K562 (cell line): ENCODE measurements at regions not wholly inside any gene's neighbourhood (a gene's known extent, or its start where the extent isn't known, plus 50 kb on each side); places are given as distances from the start of the nearest gene placed in this dataset.

Source experiments
- ATAC-seq: fragments of 200-7000 bp; cut with Tn5 transposase; 3 replicates; pipeline ENCODE4 v1.9.1; 2020; ENCODE audit warnings: moderate library complexity
- BruUV-seq: library from RNA; stranded (reverse); fragments of 400-500 nt; replicated peaks from 2 replicates; lab custom pipeline; 2021; lab: Mats Ljungman, UMichigan
- CTCF ChIA-PET: fragments of 300-600 bp; formaldehyde crosslinking; extraction: SDS; loops from one replicate; lab custom pipeline; 2021; ENCODE audit warnings: low intra/inter-chr PET ratio; lab: Yijun Ruan, JAX
- POLR2A ChIA-PET: fragments of 300-600, 350-650 bp; sonication (Branson Sonifier 250); formaldehyde crosslinking; extraction: SDS; loops from one replicate; lab custom pipeline; 2021; ENCODE audit warnings: antibody characterized with exemption, inconsistent platforms; lab: Yijun Ruan, JAX
- DNase-seq, 4 experiments: peaks; one replicate each; pipeline versions ENCODE4 v3.0.0 to v3.0.0-alpha.2; 2011 to 2018; ENCODE audit warnings: low spot score in 3 of 4, mixed read lengths in 3 of 4; ENCODE audit errors: extremely low read depth in 1 of 4
- FAIRE-seq: peaks from 2 replicates; lab custom pipeline; 2011; peaks lifted over from hg19 to GRCh38; lab: Jason Lieb, UNC
- H2AFZ ChIP-seq: 2 replicates; pipeline ENCODE4 v1.6.0; 2011; ENCODE audit warnings: low read depth, low read length, control low read depth, inconsistent platforms
- H3K27ac ChIP-seq: fragments of 200-600 bp; 3 replicates; pipeline ENCODE4 v1.8.0; 2011; ENCODE audit warnings: low read depth, mild to moderate bottlenecking, control low read depth, inconsistent platforms, low read length, moderate library complexity, mixed read lengths; ENCODE audit errors: extremely low read depth
- H3K27me3 ChIP-seq, 2 experiments: fragments of 300-600 bp in 1 of 2; 2 replicates in 1 of 2; 3 replicates in 1 of 2; pipeline versions ENCODE4 v1.6.0 to v1.8.0; 2011; ENCODE audit warnings: inconsistent platforms in 2 of 2, low read length in 2 of 2, mild to moderate bottlenecking in 1 of 2, mixed read lengths in 1 of 2, moderate library complexity in 1 of 2; ENCODE audit not compliant: control insufficient read depth in 2 of 2, insufficient read depth in 2 of 2
- H3K36me3 ChIP-seq: fragments of 300-600 bp; 3 replicates; pipeline ENCODE4 v1.8.0; 2011; ENCODE audit warnings: mild to moderate bottlenecking, low read length, inconsistent platforms; ENCODE audit not compliant: control insufficient read depth, insufficient read depth
- H3K4me1 ChIP-seq, 2 experiments: fragments of 200-600 bp in 1 of 2; replicated peaks in 1 of 2; 2 replicates in 1 of 2; 3 replicates in 1 of 2; pipeline versions ENCODE4 v1.5.1 to v1.8.0; 2011; ENCODE audit warnings: inconsistent platforms in 2 of 2, low read length in 2 of 2, mild to moderate bottlenecking in 1 of 2, mixed read lengths in 1 of 2, moderate library complexity in 1 of 2; ENCODE audit not compliant: control insufficient read depth in 2 of 2, insufficient read depth in 2 of 2
- H3K4me2 ChIP-seq: 2 replicates; pipeline ENCODE4 v1.6.1; 2011; ENCODE audit warnings: low read length, control low read depth, inconsistent platforms, mixed read lengths; ENCODE audit not compliant: insufficient read depth
- H3K4me3 ChIP-seq: fragments of 200-600 bp; sonication (generic), shearing (Covaris generic); 2 replicates; pipeline ENCODE4 v1.5.1; 2016; ENCODE audit warnings: control low read depth, inconsistent platforms
- H3K79me2 ChIP-seq: fragments of 200-600 bp; 3 replicates; pipeline ENCODE4 v1.8.0; 2011; ENCODE audit warnings: low read length, inconsistent platforms; ENCODE audit not compliant: control insufficient read depth, insufficient read depth
- H3K9ac ChIP-seq, 2 experiments: 2 replicates each; pipeline versions ENCODE4 v1.6.0 to v1.6.1; 2011; ENCODE audit warnings: low read depth in 2 of 2, low read length in 2 of 2, control low read depth in 1 of 2, inconsistent platforms in 1 of 2, mild to moderate bottlenecking in 1 of 2, mixed read lengths in 1 of 2; ENCODE audit not compliant: insufficient read depth in 1 of 2
- H3K9me1 ChIP-seq: one replicate; pipeline ENCODE4 v1.6.0; 2011; ENCODE audit warnings: inconsistent platforms, mild to moderate bottlenecking, low read length, moderate library complexity; ENCODE audit not compliant: control insufficient read depth, insufficient read depth
- H3K9me3 ChIP-seq: replicated peaks from 2 replicates; pipeline ENCODE4 v1.5.1; 2011; ENCODE audit warnings: low read depth, low read length, inconsistent platforms; ENCODE audit not compliant: control insufficient read depth, insufficient read depth
- H4K20me1 ChIP-seq: replicated peaks from 2 replicates; pipeline ENCODE4 v1.6.1; 2011; ENCODE audit warnings: low read length, inconsistent platforms, mixed read lengths; ENCODE audit not compliant: control insufficient read depth, insufficient read depth
- ELK1 ChIP-seq: sonication (generic); formaldehyde crosslinking; IDR thresholded peaks from 2 replicates; pipeline ENCODE4 v1.8.1; 2022; ENCODE audit warnings: missing genetic modification reagents
- KAT7 ChIP-seq: sonication (generic); formaldehyde crosslinking; IDR thresholded peaks from 2 replicates; pipeline ENCODE4 v1.8.0; 2022; ENCODE audit warnings: missing genetic modification reagents, mild to moderate bottlenecking, borderline replicate concordance
- NCOR1 ChIP-seq: fragments of 450-650 bp; IDR thresholded peaks from 2 replicates; pipeline ENCODE4 v1.6.1; 2016; ENCODE audit warnings: mild to moderate bottlenecking, moderate library complexity
- WGBS: fragments of 100-300 bp; shearing (Covaris generic); methylation state at CpG from one replicate; pipeline ENCODE4 v1.1.6; 2016; ENCODE audit warnings: low coverage, mixed read lengths; ENCODE audit not compliant: insufficient coverage; ENCODE audit errors: missing lambda C conversion rate; 5-methylcytosine and 5-hydroxymethylcytosine counted together
- in situ Hi-C: fragments of 300-500 bp; cut with MboI; formaldehyde crosslinking; loops from 4 replicates; pipeline ENCODE4 v1.15.0; 2018; ENCODE audit warnings: inconsistent platforms, mixed read lengths
- intact Hi-C: fragments of 100-400 bp; cut with micrococcal nuclease; formaldehyde crosslinking; loops from 2 replicates; pipeline ENCODE4 v1.14.2; 2022

DNA sequence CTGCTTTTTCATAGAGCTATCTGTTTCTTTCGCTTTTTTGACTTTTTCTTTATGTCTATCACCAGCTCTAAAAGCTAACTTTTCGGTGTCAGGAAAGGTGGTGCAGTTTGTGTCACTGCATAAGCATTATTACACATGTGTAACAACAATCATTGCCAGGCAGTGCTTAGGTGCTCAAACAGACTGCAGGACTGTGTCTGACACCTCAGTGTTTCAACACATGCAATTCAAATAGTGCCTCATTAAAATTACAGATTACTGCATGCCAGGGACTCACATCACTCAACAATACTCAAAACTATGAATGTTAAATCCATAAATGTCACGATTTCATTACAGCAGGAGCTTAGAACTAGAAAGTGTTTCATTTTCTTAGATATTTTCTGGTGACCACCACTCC, 265.3 kb upstream of the SMIM30 start:
- WGBS = 1% methylated on average over 3 of the region's 3 CpGs
- no peaks in the 10 kb centered on the region for H3K27me3 ChIP-seq
- no peak for DNase-seq
- no peak overlapping the region for H2AFZ ChIP-seq
- no peaks in the 10 kb centered on the region for H4K20me1 ChIP-seq
- H3K4me2 ChIP-seq = no peak overlapping the region
- H3K9me3 ChIP-seq = no peaks in the 10 kb centered on the region
- H3K9ac ChIP-seq = no peak overlapping the region
- ChIA-PET POLR2A (interaction anchor here (1.4 kb wide), 1 partner anchor 9 kb away, joined by 3 read pairs; no protein-coding TSS in a partner anchor), CTCF (no interaction called here)
- H3K9me1 ChIP-seq = no peaks in the 10 kb centered on the region
- in situ Hi-C loops = no loop called here
- BruUV-seq = no TSS peak
- no peaks in the 10 kb centered on the region for H3K4me1 ChIP-seq
- no peaks in the 10 kb centered on the region for H3K36me3 ChIP-seq
- TF ChIP-seq ELK1 (CRISPR knock-in tag) = no peak
- no peak for FAIRE-seq
- no peaks in the 10 kb centered on the region for H3K79me2 ChIP-seq
- ATAC-seq = no peak
- H3K4me3 ChIP-seq = no peak overlapping the region
- intact Hi-C loops = no loop called here
- no peak overlapping the region for H3K27ac ChIP-seq

DNA sequence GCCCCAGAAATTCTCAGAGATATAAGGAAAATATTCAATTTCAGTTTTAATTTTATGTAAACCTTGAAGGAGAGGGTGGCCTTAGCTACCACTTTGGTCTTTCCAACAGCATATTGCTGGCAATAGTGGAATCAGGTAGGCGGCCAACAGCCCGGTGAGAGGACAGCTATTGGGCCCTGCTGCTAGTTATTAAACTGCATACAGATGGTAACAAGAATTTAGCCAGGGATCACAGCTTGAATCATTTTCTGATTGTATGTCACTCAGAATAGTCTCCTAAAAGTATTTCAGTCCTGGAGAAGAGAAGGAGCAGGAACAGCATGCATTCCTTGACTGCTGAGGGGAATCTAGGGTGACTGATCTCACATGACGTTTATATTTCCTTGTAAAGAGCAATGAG, 261.4 kb upstream of the SMIM30 start:
- Histone ChIP-seq H3K36me3 (no peaks in the 10 kb centered on the region), H4K20me1 (no peaks in the 10 kb centered on the region; the same call in 1 of the 2 replicates), H3K4me3 (no peak overlapping the region), H3K4me1 (no peaks in the 10 kb centered on the region), H2AFZ (no peak overlapping the region), H3K9ac (no peak overlapping the region), H3K27me3 (no peaks in the 10 kb centered on the region), H3K27ac (no peak overlapping the region), H3K79me2 (no peaks in the 10 kb centered on the region), H3K4me2 (no peak overlapping the region), H3K9me1 (no peaks in the 10 kb centered on the region), H3K9me3 (no peaks in the 10 kb centered on the region)
- BruUV-seq = no TSS peak
- DNase-seq = no peak
- intact Hi-C loops = no loop called here
- ChIA-PET POLR2A (no interaction called here), CTCF (no interaction called here)
- in situ Hi-C loops = no loop called here
- TF ChIP-seq KAT7 (CRISPR knock-in tag) (no peak), NCOR1 (no peak)
- 4% methylated on average over 3 of the region's 3 CpGs for WGBS
- no peak for FAIRE-seq
- no peak for ATAC-seq
